Activated naive CD4-positive, alpha-beta T cell treated with anti-CD3 and anti-CD28 coated beads, Interleukin-2, amount 50 U/mL, for 24 hours (primary cell): ENCODE measurements at regions not wholly inside any gene's neighbourhood (a gene's known extent, or its start where the extent isn't known, plus 50 kb on each side); places are given as distances from the start of the nearest gene placed in this dataset.

ENCODE experiments used
- H3K27ac Mint-ChIP-seq: one replicate; pipeline ENCODE4 v1.8.0; 2021; ENCODE audit warnings: mild to moderate bottlenecking, mixed read lengths
- H3K27me3 Mint-ChIP-seq: one replicate; pipeline ENCODE4 v1.8.0; 2021; ENCODE audit warnings: mixed read lengths
- H3K36me3 Mint-ChIP-seq: one replicate; pipeline ENCODE4 v1.8.0; 2021; ENCODE audit warnings: mixed read lengths
- H3K4me1 Mint-ChIP-seq: one replicate; pipeline ENCODE4 v1.8.0; 2021; ENCODE audit warnings: mixed read lengths
- H3K4me3 Mint-ChIP-seq: one replicate; pipeline ENCODE4 v1.8.0; 2021; ENCODE audit warnings: mild to moderate bottlenecking, mixed read lengths
- H3K9me3 Mint-ChIP-seq: one replicate; pipeline ENCODE4 v1.8.0; 2021; ENCODE audit warnings: mixed read lengths

DNA sequence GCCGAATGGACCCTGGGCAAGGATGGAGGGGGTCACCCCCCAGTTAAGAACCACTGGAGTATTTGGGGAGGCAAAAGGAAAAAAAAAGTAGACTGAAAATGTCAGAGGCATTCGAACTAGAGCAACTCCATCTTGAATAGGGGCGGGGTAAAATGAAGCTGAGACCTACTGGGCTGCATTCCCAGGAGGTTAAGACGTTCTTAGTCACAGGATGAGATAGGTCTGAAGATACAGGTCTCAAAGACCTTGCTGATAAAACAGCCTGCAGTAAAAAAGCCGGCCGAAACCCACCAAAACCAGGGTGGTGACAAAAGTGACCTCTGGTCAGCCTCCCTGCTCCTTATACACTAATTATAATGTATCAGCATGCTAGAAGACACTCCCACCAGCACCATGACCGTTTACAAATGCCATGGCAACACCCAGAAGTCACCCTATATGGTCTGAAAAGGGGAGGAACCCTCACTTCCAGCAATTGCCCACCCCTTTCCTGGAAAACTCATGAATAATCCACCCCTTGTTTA is 70.4 kb upstream of the KCNG1 start:
- Mint-ChIP-seq H3K27me3 (peaks cover 32% of the 10 kb centered on the region), H3K9me3 (no peaks in the 10 kb centered on the region), H3K4me1 (peaks cover 7% of the 10 kb centered on the region), H3K4me3 (no peak overlapping the region), H3K27ac (peak overlapping the region; percentile 55), H3K36me3 (no peaks in the 10 kb centered on the region)

- H3K36me3 Mint-ChIP-seq = no peaks in the 10 kb centered on the region
Measured at GRCh38 chr20:51092338-51092737, 69.4 kb upstream of the KCNG1 start.

DNA sequence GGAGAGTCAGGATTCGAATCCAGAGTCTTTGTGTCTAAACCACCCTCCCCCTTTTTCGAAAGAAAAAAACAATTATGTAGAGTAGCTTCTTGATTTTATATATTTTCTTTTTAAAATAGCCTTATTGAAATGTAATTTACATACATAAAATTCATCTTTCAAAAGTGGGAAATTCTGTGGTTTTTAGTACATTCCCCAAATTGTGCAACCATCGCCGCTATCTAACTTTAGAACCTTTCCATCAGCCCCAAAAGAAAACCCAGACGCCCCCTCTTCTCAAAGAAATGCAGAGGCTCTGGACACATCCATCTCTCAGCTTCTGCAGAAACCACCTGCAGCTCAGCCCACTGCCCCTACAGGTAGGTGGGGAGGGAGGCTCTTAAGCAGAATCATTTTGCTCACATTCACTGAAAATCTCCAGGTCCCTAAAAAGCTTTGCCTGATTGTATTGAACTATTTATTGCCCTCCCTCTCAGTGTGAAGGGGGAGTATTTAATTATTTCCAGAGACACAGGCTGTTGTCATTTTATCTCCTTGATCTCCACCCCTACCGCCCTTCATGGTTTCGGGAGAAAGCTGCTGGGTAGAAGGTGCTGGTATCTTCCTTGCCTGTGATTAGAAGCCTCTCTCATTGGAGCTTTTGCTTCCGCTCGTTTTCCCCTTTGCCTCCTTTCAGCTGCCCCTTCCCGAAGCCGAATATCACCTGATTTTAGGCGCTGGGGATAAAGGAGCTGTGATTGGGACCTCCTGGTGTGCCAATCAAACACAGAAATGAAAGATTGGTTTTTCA is 68.7 kb upstream of the KCNG1 start:
- H3K27me3 Mint-ChIP-seq = peaks cover 30% of the 10 kb centered on the region
- H3K27ac Mint-ChIP-seq = no peak overlapping the region

More at GRCh38 chr20:51092338-51092737, 69.4 kb upstream of the KCNG1 start:
- Mint-ChIP-seq H3K27me3 (peaks cover 30% of the 10 kb centered on the region), H3K27ac (no peak overlapping the region), H3K4me3 (no peak overlapping the region), H3K9me3 (no peaks in the 10 kb centered on the region), H3K4me1 (peaks cover 7% of the 10 kb centered on the region)

GRCh38 chr20:51089840-51090239 is 66.9 kb upstream of the KCNG1 start:
- Mint-ChIP-seq H3K27me3 (peaks cover 27% of the 10 kb centered on the region), H3K4me1 (peaks cover 7% of the 10 kb centered on the region), H3K27ac (no peak overlapping the region), H3K9me3 (no peaks in the 10 kb centered on the region), H3K4me3 (no peak overlapping the region), H3K36me3 (no peaks in the 10 kb centered on the region)

More for the DNA sequence above, 68.7 kb upstream of the KCNG1 start:
- no peaks in the 10 kb centered on the region for H3K36me3 Mint-ChIP-seq
- peaks cover 7% of the 10 kb centered on the region for H3K4me1 Mint-ChIP-seq
- no peaks in the 10 kb centered on the region for H3K9me3 Mint-ChIP-seq
- no peak overlapping the region for H3K4me3 Mint-ChIP-seq

DNA sequence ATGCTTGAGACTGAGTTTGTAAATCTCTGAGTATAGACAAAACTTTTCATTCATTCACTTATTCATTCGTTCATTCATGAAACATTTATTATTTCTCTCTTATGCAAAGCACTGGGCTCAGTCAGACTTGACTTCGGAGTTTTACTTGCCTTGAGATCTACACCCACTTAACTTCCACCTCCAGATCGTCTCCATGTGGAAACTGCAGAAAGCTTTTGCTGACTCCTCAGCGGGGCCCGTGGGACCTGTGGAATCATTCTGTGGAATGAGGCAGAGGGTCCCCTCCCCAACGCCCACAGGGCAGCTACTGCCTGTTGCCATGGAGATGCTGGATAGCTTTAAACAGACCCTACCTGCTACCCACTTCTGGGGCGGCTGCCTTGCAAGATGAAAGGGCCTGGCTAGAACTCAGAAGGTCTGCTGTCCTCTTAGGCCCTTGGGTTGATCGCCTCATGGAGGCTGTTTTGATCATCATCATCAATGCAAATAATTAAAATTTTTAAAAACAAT is 66.4 kb upstream of the KCNG1 start:
- Mint-ChIP-seq H3K4me3 (no peak overlapping the region), H3K36me3 (no peaks in the 10 kb centered on the region), H3K27me3 (peaks cover 23% of the 10 kb centered on the region), H3K27ac (no peak overlapping the region), H3K4me1 (peaks cover 7% of the 10 kb centered on the region), H3K9me3 (no peaks in the 10 kb centered on the region)

- peaks cover 25% of the 10 kb centered on the region for H3K27me3 Mint-ChIP-seq
- no peaks in the 10 kb centered on the region for H3K9me3 Mint-ChIP-seq
- no peaks in the 10 kb centered on the region for H3K36me3 Mint-ChIP-seq
- H3K4me3 Mint-ChIP-seq = no peak overlapping the region
- no peak overlapping the region for H3K27ac Mint-ChIP-seq
- peaks cover 7% of the 10 kb centered on the region for H3K4me1 Mint-ChIP-seq
Measured at GRCh38 chr20:51087266-51087665, 64.4 kb upstream of the KCNG1 start.

GRCh38 chr20:51085769-51086168 is 62.9 kb upstream of the KCNG1 start:
- Mint-ChIP-seq H3K36me3 (no peaks in the 10 kb centered on the region), H3K27me3 (peaks cover 23% of the 10 kb centered on the region), H3K4me3 (no peak overlapping the region), H3K9me3 (no peaks in the 10 kb centered on the region), H3K4me1 (no peaks in the 10 kb centered on the region), H3K27ac (no peak overlapping the region)

DNA sequence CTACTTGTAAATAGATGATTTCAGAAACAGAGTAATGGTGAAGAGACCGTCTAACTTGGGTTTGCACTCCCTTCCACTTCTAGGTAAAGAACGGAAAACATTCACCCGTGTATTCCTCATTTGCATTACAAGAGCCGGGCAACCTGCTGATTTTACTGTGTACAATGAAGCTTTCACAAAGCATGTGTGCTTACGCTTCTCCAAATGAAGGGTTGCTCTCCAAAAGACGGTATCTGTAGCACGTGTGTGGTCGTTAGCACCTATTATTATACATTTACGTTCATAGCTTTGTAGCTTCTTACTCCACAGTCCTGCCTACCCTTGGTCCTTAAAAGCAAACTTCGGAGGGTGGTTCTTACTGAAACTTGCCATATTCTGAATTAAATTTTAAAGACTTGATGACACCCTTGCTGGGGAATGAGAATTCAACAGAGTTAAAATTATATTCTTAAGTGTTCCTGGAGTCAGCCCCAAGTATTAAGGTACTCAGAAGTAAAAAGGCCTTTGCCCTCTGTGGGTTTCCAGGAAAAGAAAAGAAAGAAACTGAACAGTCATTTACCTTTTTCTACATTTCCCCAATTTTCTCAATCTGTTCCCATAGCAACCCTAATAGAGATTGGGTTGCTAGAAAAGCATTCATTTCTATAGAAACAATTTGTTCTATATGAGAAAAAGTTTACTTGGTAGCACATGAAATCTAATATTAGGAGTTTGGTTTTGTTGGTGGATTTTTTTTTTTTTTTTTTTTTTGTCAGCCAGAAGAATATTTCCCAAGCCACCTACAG is 61.9 kb upstream of the KCNG1 start:
- Mint-ChIP-seq H3K27ac (no peak overlapping the region), H3K36me3 (no peaks in the 10 kb centered on the region), H3K4me3 (no peak overlapping the region), H3K4me1 (no peaks in the 10 kb centered on the region), H3K27me3 (peaks cover 20% of the 10 kb centered on the region), H3K9me3 (no peaks in the 10 kb centered on the region)

DNA sequence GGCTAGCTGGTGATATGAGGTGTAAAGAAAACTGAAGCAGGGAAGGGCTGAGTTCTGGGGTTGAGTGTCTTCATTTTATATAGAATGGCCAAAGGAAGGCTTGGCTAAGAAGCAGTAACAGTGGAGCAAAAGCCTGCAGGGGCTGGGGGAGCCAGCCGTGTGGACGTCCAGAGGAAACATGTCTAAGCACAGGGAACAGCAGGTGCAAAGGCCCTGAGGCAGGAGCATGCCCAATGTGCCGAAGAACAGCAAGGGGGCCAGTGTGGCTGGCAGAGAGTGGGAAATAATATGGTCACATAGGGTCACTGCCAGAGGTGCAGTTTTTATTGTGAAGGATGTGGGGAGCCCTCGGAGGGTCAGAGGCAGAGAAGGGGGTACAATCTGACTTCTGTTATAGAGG is 60.5 kb upstream of the KCNG1 start:
- H3K9me3 Mint-ChIP-seq = no peaks in the 10 kb centered on the region
- no peaks in the 10 kb centered on the region for H3K4me1 Mint-ChIP-seq
- H3K36me3 Mint-ChIP-seq = no peaks in the 10 kb centered on the region
- no peak overlapping the region for H3K4me3 Mint-ChIP-seq
- peaks cover 19% of the 10 kb centered on the region for H3K27me3 Mint-ChIP-seq
- no peak overlapping the region for H3K27ac Mint-ChIP-seq

DNA sequence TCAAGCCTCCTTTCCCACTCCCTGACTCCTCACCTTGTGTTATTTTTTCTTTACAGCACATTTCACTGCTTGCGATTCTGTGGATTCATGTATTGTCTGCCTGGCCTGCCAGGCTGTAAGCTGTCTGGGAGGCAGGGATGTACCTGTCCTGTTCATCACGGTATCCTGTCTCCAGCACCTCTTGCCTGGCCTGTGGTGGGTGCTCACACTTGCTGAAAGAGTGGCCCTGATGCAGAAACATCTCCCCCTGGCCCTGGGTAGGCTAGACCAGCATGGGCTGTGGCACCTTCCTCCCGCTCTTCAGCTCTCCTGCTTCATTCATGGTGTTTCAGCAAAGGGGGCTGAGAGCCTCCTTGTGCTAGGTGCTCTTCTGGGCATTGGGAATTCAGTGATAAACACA is 60.1 kb upstream of the KCNG1 start:
- Mint-ChIP-seq H3K4me1 (no peaks in the 10 kb centered on the region), H3K36me3 (no peaks in the 10 kb centered on the region), H3K4me3 (no peak overlapping the region), H3K27ac (no peak overlapping the region), H3K9me3 (no peaks in the 10 kb centered on the region), H3K27me3 (peaks cover 19% of the 10 kb centered on the region)

DNA sequence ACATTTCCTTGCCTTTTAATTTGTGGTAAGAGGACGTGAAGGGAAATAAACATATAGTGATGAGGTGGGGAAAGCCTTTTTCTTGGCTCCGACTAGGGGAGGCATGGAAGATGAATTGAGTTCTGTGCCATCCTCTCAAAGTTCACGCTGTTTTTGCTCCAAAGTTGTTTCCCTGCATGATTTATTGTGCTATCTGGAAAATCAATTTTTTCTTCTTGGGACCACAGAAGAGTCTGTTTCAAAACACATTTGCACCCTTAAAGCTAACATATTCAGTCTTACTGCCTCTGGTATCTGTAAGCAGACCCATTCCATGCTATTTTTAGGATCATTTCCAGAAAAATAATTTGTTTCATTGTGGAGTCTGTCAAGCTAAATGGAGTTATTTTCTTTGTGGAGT is 57.6 kb upstream of the KCNG1 start:
- H3K36me3 Mint-ChIP-seq = no peaks in the 10 kb centered on the region
- peaks cover 26% of the 10 kb centered on the region for H3K27me3 Mint-ChIP-seq
- H3K27ac Mint-ChIP-seq = no peak overlapping the region
- no peak overlapping the region for H3K4me3 Mint-ChIP-seq
- H3K9me3 Mint-ChIP-seq = no peaks in the 10 kb centered on the region
- H3K4me1 Mint-ChIP-seq = no peaks in the 10 kb centered on the region

GRCh38 chr20:51079488-51079887 is 56.6 kb upstream of the KCNG1 start:
- Mint-ChIP-seq H3K4me1 (no peaks in the 10 kb centered on the region), H3K27me3 (peaks cover 27% of the 10 kb centered on the region), H3K36me3 (no peaks in the 10 kb centered on the region), H3K4me3 (no peak overlapping the region), H3K9me3 (no peaks in the 10 kb centered on the region), H3K27ac (no peak overlapping the region)

DNA sequence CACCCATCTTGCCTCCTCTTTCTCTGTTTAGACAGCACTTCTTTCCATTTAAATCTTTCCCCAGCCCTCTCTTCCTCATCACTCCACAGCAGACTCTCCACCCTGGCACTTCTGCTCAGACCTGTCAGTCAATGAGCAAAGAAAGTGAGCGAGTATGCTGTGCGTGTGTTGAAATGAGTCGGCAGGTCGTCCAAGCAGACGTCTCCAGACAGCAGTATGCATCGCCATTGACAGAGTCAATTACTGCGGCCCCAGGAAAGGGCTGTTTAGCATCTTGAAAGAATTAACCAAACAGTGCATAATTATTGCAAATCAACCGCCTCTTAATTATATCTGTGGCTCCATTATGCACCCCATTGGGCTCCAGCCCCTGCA is 54.8 kb upstream of the KCNG1 start:
- Mint-ChIP-seq H3K27me3 (peaks cover 32% of the 10 kb centered on the region), H3K36me3 (no peaks in the 10 kb centered on the region), H3K4me3 (no peak overlapping the region), H3K27ac (no peak overlapping the region), H3K4me1 (no peaks in the 10 kb centered on the region), H3K9me3 (no peaks in the 10 kb centered on the region)

- Mint-ChIP-seq H3K27ac (no peak overlapping the region), H3K27me3 (peaks cover 32% of the 10 kb centered on the region), H3K4me3 (no peak overlapping the region), H3K4me1 (no peaks in the 10 kb centered on the region), H3K9me3 (no peaks in the 10 kb centered on the region), H3K36me3 (no peaks in the 10 kb centered on the region)
Measured at GRCh38 chr20:51076786-51077685, 54.1 kb upstream of the KCNG1 start.

DNA sequence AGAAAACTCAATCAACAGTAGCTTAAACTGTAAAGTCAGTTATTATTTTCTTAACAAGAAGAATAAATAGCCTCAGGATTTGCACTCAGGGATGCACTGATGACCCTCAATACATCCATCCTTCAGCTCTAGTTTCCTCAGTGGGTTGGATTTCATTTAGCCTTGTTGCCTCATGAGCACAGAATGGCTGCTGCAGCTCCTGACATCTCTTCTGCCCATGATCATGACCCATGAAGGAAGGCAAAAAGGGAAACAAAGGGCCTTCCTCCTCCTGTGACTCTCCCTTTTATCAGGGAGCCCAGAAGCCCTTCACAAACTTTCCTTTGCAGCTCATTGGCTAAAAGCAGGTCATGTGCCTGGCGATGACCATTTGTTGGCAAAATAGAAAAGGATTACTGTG is 51.2 kb upstream of the KCNG1 start:
- Mint-ChIP-seq H3K27ac (no peak overlapping the region), H3K9me3 (no peaks in the 10 kb centered on the region), H3K4me1 (no peaks in the 10 kb centered on the region), H3K27me3 (peaks cover 30% of the 10 kb centered on the region), H3K36me3 (no peaks in the 10 kb centered on the region), H3K4me3 (no peak overlapping the region)
